ENCODE measurements at regions not wholly inside any gene's neighbourhood (a gene's known extent, or its start where the extent isn't known, plus 50 kb on each side); places are given as distances from the start of the nearest gene placed in this dataset.
"Not testable (repeated sequence)": the region's sequence is repeated elsewhere in the genome, so short reads cannot be mapped to it uniquely, and the experiment has no call there.

GRCh38 chr2:200107514-200108217 is 152.3 kb downstream of the MAIP1 start:
- DNase-seq: no peak

GRCh38 chr2:200109421-200109820 is 154.0 kb downstream of the MAIP1 start:
- DNase-seq: no peak

- no peak for DNase-seq
Observed at GRCh38 chr2:200110381-200110780, 155.0 kb downstream of the MAIP1 start.

GRCh38 chr2:200113016-200113799 is 157.8 kb downstream of the MAIP1 start:
- not testable (repeated sequence) for DNase-seq

GRCh38 chr2:200119236-200119635 is 163.9 kb downstream of the MAIP1 start:
- no peak for DNase-seq

- DNase-seq: no peak
Observed at GRCh38 chr2:200121931-200122330, 166.5 kb downstream of the MAIP1 start.

- DNase-seq: no peak
Observed at GRCh38 chr2:200122683-200123082, 167.3 kb downstream of the MAIP1 start.

- not testable (repeated sequence) for DNase-seq
Observed at GRCh38 chr2:200124665-200125368, 169.4 kb downstream of the MAIP1 start.

- DNase-seq: no peak
Observed at GRCh38 chr2:200125444-200126284, 170.3 kb downstream of the MAIP1 start.

GRCh38 chr2:200126285-200126670 is 170.9 kb downstream of the MAIP1 start:
- not testable (repeated sequence) for DNase-seq

- not testable (repeated sequence) for DNase-seq
Observed at GRCh38 chr2:200126680-200127079, 171.3 kb downstream of the MAIP1 start.

- no peak for DNase-seq
Observed at GRCh38 chr2:200127848-200128247, 172.5 kb downstream of the MAIP1 start.

GRCh38 chr2:200128296-200128695 is 172.9 kb downstream of the MAIP1 start:
- no peak for DNase-seq

GRCh38 chr2:200129721-200130462 is 174.5 kb downstream of the MAIP1 start:
- DNase-seq: peak; percentile 43

GRCh38 chr2:200130762-200131166 is 175.4 kb downstream of the MAIP1 start:
- DNase-seq: no peak

GRCh38 chr2:200131307-200131706 is 175.2 kb upstream of the SPATS2L start:
- no peak for DNase-seq

GRCh38 chr2:200135082-200135481 is 171.4 kb upstream of the SPATS2L start:
- no peak for DNase-seq

GRCh38 chr2:200136655-200137054 is 169.8 kb upstream of the SPATS2L start:
- no peak for DNase-seq

GRCh38 chr2:200137271-200137670 is 169.2 kb upstream of the SPATS2L start:
- no peak for DNase-seq

GRCh38 chr2:200137691-200138090 is 168.8 kb upstream of the SPATS2L start:
- no peak for DNase-seq

- DNase-seq: no peak
Observed at GRCh38 chr2:200138391-200139124, 167.9 kb upstream of the SPATS2L start.
